Hepatocyte (in vitro differentiated cells): ENCODE measurements at regions not wholly inside any gene's neighbourhood (a gene's known extent, or its start where the extent isn't known, plus 50 kb on each side); places are given as distances from the start of the nearest gene placed in this dataset.

ENCODE experiments used
- DNase-seq: peaks from one replicate; pipeline ENCODE4 v3.0.0-alpha.2; 2016; ENCODE audit warnings: low spot score
- H2AFZ ChIP-seq: fragments of 200-600 bp; sonication (generic); 2 replicates; pipeline ENCODE4 v1.6.0; 2016; ENCODE audit warnings: antibody characterized with exemption, mild to moderate bottlenecking
- H3K27ac ChIP-seq: fragments of 200-600 bp; sonication (generic); 2 replicates; pipeline ENCODE4 v1.5.1; 2016; ENCODE audit warnings: mild to moderate bottlenecking
- H3K27me3 ChIP-seq: fragments of 200-600 bp; sonication (generic); 2 replicates; pipeline ENCODE4 v1.6.1; 2016
- H3K36me3 ChIP-seq: fragments of 200-600 bp; sonication (generic); replicated peaks from 2 replicates; pipeline ENCODE4 v1.5.1; 2016; ENCODE audit warnings: low read depth; ENCODE audit not compliant: insufficient read depth
- H3K4me1 ChIP-seq: fragments of 200-600 bp; sonication (generic); 2 replicates; pipeline ENCODE4 v1.5.1; 2016; ENCODE audit warnings: mild to moderate bottlenecking, moderate library complexity; ENCODE audit not compliant: insufficient read depth
- H3K4me2 ChIP-seq: fragments of 200-600 bp; sonication (generic); 2 replicates; pipeline ENCODE4 v1.6.0; 2016
- H3K4me3 ChIP-seq: fragments of 200-600 bp; sonication (generic); 2 replicates; pipeline ENCODE4 v1.5.1; 2016; ENCODE audit warnings: mild to moderate bottlenecking
- H3K79me2 ChIP-seq: fragments of 200-600 bp; sonication (generic); 2 replicates; pipeline ENCODE4 v1.6.0; 2017; ENCODE audit warnings: mild to moderate bottlenecking
- H3K9me2 ChIP-seq: fragments of 200-600 bp; sonication (generic); replicated peaks from 2 replicates; pipeline ENCODE4 v1.6.0; 2017; ENCODE audit warnings: mild to moderate bottlenecking; ENCODE audit not compliant: insufficient read depth
- H3K9me3 ChIP-seq: fragments of 200-600 bp; sonication (generic); 2 replicates; pipeline ENCODE4 v1.5.1; 2016; ENCODE audit warnings: low read depth, mild to moderate bottlenecking
- H4K20me1 ChIP-seq: fragments of 200-600 bp; sonication (generic); 2 replicates; pipeline ENCODE4 v1.6.0; 2016; ENCODE audit warnings: mild to moderate bottlenecking; ENCODE audit not compliant: insufficient read depth, poor library complexity, severe bottlenecking
- EZH2 ChIP-seq: fragments of 200-600 bp; sonication (generic); IDR thresholded peaks from 2 replicates; pipeline ENCODE4 v1.6.1; 2016; ENCODE audit warnings: antibody characterized with exemption, mild to moderate bottlenecking, borderline replicate concordance
- EZH2phosphoT487 ChIP-seq: fragments of 200-600 bp; sonication (generic); IDR thresholded peaks from one replicate; pipeline ENCODE4 v1.6.1; 2018; ENCODE audit warnings: antibody characterized with exemption, mild to moderate bottlenecking, low read depth, moderate library complexity; ENCODE audit not compliant: unreplicated experiment, severe bottlenecking
- WGBS: methylation state at CpG from one replicate; pipeline ENCODE4 v1.1.6; 2016; ENCODE audit warnings: low lambda C conversion rate; ENCODE audit errors: missing lambda C conversion rate; 5-methylcytosine and 5-hydroxymethylcytosine counted together
- TF ChIP-seq, protein P1 (sequence below): fragments of 200-600 bp; sonication (generic); IDR thresholded peaks from 2 replicates; pipeline ENCODE4 v1.5.1; 2016; ENCODE audit warnings: antibody characterized with exemption, mild to moderate bottlenecking; ENCODE audit not compliant: poor library complexity

DNA sequence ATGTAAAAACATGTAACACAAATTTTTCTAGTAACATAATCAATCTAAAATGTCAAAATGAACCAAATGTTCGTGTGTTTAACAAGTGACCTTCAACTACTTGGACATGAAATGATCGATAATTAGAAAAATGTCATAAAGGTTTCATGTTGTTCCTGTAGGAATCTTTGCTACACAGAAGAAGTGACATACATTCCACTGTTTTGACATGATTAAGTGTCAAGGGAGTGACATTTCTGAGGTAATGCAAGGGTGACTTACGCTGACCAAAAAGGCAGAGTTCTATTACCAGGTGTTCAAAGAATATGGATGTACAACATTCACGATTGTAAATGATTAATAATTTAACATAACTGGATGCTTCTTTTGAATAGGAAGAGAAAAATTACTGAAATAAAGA, 131.1 kb upstream of the ROBO1 start:
- Histone ChIP-seq H3K4me1 (no peaks in the 10 kb centered on the region), H3K36me3 (no peaks in the 10 kb centered on the region), H3K27ac (no peak overlapping the region), H3K4me2 (no peak overlapping the region), H3K9me3 (no peaks in the 10 kb centered on the region), H4K20me1 (no peaks in the 10 kb centered on the region), H3K27me3 (no peaks in the 10 kb centered on the region), H2AFZ (no peak overlapping the region), H3K4me3 (no peak overlapping the region), H3K79me2 (no peaks in the 10 kb centered on the region), H3K9me2 (no peaks in the 10 kb centered on the region)
- 78% methylated on average over 4 of the region's 4 CpGs for WGBS
- no peak for DNase-seq
- TF ChIP-seq, protein P1, sequence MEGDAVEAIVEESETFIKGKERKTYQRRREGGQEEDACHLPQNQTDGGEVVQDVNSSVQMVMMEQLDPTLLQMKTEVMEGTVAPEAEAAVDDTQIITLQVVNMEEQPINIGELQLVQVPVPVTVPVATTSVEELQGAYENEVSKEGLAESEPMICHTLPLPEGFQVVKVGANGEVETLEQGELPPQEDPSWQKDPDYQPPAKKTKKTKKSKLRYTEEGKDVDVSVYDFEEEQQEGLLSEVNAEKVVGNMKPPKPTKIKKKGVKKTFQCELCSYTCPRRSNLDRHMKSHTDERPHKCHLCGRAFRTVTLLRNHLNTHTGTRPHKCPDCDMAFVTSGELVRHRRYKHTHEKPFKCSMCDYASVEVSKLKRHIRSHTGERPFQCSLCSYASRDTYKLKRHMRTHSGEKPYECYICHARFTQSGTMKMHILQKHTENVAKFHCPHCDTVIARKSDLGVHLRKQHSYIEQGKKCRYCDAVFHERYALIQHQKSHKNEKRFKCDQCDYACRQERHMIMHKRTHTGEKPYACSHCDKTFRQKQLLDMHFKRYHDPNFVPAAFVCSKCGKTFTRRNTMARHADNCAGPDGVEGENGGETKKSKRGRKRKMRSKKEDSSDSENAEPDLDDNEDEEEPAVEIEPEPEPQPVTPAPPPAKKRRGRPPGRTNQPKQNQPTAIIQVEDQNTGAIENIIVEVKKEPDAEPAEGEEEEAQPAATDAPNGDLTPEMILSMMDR = no peak
- TF ChIP-seq EZH2 (no peak), EZH2phosphoT487 (no peak)

DNA sequence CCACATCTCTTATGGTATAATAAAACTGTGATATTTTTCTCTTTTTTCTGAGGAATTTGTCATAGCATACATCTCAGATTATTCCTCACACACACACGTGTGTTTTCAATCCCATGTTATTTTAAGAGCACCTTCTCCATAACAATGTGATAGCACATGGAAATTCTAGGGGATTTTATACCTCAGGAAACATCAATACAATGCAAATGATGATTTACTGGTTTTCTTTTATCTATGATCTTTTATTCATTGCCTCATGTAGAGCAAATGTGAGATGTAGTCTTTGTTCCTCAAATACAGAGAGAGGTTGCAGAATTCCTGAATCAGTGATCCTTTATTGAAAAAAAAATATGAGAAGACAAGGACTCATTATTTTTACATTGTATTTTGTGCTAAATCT, 128.3 kb upstream of the ROBO1 start:
- DNase-seq = no peak
- no peaks in the 10 kb centered on the region for H3K79me2 ChIP-seq
- H3K4me1 ChIP-seq = no peaks in the 10 kb centered on the region
- H3K9me2 ChIP-seq = no peaks in the 10 kb centered on the region
- H2AFZ ChIP-seq = no peak overlapping the region
- H4K20me1 ChIP-seq = no peaks in the 10 kb centered on the region
- H3K9me3 ChIP-seq = no peaks in the 10 kb centered on the region
- no peak overlapping the region for H3K4me3 ChIP-seq
- no peak overlapping the region for H3K4me2 ChIP-seq
- no peaks in the 10 kb centered on the region for H3K36me3 ChIP-seq
- no peak overlapping the region for H3K27ac ChIP-seq
- TF ChIP-seq EZH2phosphoT487 (no peak), EZH2 (no peak)
- 63% methylated on average over 1 of the region's 1 CpG for WGBS
- H3K27me3 ChIP-seq = no peaks in the 10 kb centered on the region

DNA sequence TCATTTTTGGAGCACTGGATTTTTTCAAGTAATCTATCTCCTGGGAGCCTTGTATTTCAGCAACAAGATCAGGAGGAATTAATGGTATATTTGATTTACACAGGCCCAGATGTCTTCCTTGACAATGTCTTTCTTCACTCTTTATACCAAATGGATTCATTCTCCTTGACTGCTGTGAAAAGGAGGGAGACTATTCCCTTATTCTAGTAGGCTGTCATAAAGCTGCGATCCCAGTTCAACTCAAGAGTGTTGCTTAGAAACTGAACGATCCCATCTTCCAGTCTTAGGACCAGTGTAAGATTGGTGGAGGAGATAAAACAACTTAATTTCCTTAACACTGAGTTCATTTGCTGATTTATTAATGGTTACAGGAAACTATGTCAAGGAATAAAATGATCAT, 119.4 kb upstream of the ROBO1 start:
- H3K4me2 ChIP-seq = no peak overlapping the region
- no peak for DNase-seq
- H3K9me3 ChIP-seq = no peaks in the 10 kb centered on the region
- no peaks in the 10 kb centered on the region for H3K4me1 ChIP-seq
- no peaks in the 10 kb centered on the region for H3K79me2 ChIP-seq
- TF ChIP-seq, protein P1 = no peak
- TF ChIP-seq EZH2phosphoT487 (no peak), EZH2 (no peak)
- no peaks in the 10 kb centered on the region for H4K20me1 ChIP-seq
- H3K27ac ChIP-seq = no peak overlapping the region
- H3K36me3 ChIP-seq = no peaks in the 10 kb centered on the region
- H3K4me3 ChIP-seq = no peak overlapping the region
- H3K27me3 ChIP-seq = no peaks in the 10 kb centered on the region
- 89% methylated on average over 2 of the region's 2 CpGs for WGBS
- H2AFZ ChIP-seq = no peak overlapping the region
- no peaks in the 10 kb centered on the region for H3K9me2 ChIP-seq

DNA sequence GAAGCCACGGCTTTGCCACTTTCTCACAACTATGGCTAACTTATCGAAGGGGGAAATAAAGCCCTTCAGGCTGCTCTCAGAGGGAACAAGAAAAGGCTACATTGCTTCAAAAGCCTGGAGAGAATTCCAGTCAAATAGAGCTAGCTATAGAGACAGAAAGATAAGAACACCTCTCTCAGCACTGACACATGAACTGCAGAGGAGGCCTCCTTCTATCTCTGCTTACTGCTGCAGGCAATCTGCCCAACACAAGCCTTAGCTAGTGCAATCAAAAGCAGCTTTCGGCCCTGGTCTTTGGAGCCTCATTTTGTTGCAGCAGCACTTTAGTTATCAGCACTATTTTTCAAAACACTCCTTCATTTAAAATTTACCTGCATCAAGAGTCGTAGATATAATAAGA, 118.4 kb upstream of the ROBO1 start:
- Histone ChIP-seq H3K79me2 (no peaks in the 10 kb centered on the region), H2AFZ (no peak overlapping the region), H3K9me3 (no peaks in the 10 kb centered on the region), H3K27me3 (no peaks in the 10 kb centered on the region), H3K27ac (no peak overlapping the region), H3K9me2 (no peaks in the 10 kb centered on the region), H4K20me1 (no peaks in the 10 kb centered on the region), H3K4me3 (no peak overlapping the region), H3K36me3 (no peaks in the 10 kb centered on the region), H3K4me1 (no peaks in the 10 kb centered on the region), H3K4me2 (no peak overlapping the region)
- WGBS = 47% methylated on average over 4 of the region's 4 CpGs
- no peak for TF ChIP-seq EZH2
- TF ChIP-seq EZH2phosphoT487 = no peak
- TF ChIP-seq, protein P1 = no peak
- DNase-seq = peak; percentile 10
